ENCODE measurements at regions not wholly inside any gene's neighbourhood (a gene's known extent, or its start where the extent isn't known, plus 50 kb on each side); places are given as distances from the start of the nearest gene placed in this dataset.

- H3K4me1 ChIP-seq (ENCODE audit: control insufficient read depth, extremely low read depth, insufficient read depth, low read length), result no peaks in the 10 kb centered on the region
- dilution Hi-C loops (cut with MboI; ENCODE audit: extremely low pct_ligation_motif_present, low sequenced_read_pairs), result no loop called here
These were observed 261.2 kb upstream of the FSIP2 start for GRCh38 chr2:185477452-185477851.

GRCh38 chr2:185484602-185485001 is 254.0 kb upstream of the FSIP2 start:
- no peak for FAIRE-seq
- POLR2A ChIA-PET, result no interaction called here

More at GRCh38 chr2:185477452-185477851, 261.2 kb upstream of the FSIP2 start:
- H4K20me1 ChIP-seq (replicated peaks; ENCODE audit: control insufficient read depth, extremely low read depth, insufficient read depth, low read length), result no peaks in the 10 kb centered on the region
- no peak overlapping the region for H3K27ac ChIP-seq (ENCODE audit: insufficient read depth, low read depth, low read length)
- H3K79me2 ChIP-seq (ENCODE audit: control insufficient read depth, insufficient read depth, low read length), result no peaks in the 10 kb centered on the region
- H3K4me3 ChIP-seq (replicated peaks in 1 of 3; ENCODE audit: insufficient read depth in 1 of 3, low read depth in 1 of 3, low read length in 3 of 3), result no peak overlapping the region
- no peak overlapping the region for H3K4me2 ChIP-seq (ENCODE audit: insufficient read depth, low read length)
- FAIRE-seq, result no peak
- intact Hi-C loops (cut with micrococcal nuclease), result no loop called here
- DNase-seq (ENCODE audit: low read depth, low spot score), result no peak
- TF ChIP-seq FOS (IDR thresholded peaks at IDR 0.05; ENCODE audit: borderline replicate concordance, insufficient read depth, low read length) (no peak), JUN (IDR thresholded peaks at IDR 0.05; ENCODE audit: borderline replicate concordance, insufficient read depth, insufficient read length, low read depth) (no peak), POLR2A (IDR thresholded peaks at IDR 0.05; ENCODE audit: low read depth, low read length) (no peak), MAX (IDR thresholded peaks at IDR 0.05; ENCODE audit: insufficient read depth, insufficient read length) (no peak), EZH2 (IDR thresholded peaks at IDR 0.05; ENCODE audit: borderline replicate concordance, low read depth, low read length, severe bottlenecking) (no peak), POLR2AphosphoS5 (IDR thresholded peaks at IDR 0.05; ENCODE audit: insufficient read depth, low read depth, low read length) (no peak), GATA2 (IDR thresholded peaks at IDR 0.05; ENCODE audit: insufficient read depth, insufficient read length, low read depth, low read length) (no peak)
- CTCF ChIA-PET, result no interaction called here
- no peak overlapping the region for H2AFZ ChIP-seq (ENCODE audit: low read depth, low read length)
- H3K9me3 ChIP-seq (replicated peaks; ENCODE audit: control insufficient read depth, insufficient read depth, low read length), result peaks cover 1% of the 10 kb centered on the region
- H3K36me3 ChIP-seq (ENCODE audit: control insufficient read depth in 2 of 2, extremely low read depth in 1 of 2, insufficient read depth in 2 of 2, low read length in 2 of 2), result no peaks in the 10 kb centered on the region
- POLR2A ChIA-PET, result no interaction called here
- BruUV-seq (replicated peaks), result no TSS peak
- no peaks in the 10 kb centered on the region for H3K27me3 ChIP-seq (ENCODE audit: control insufficient read depth in 2 of 2, insufficient read depth in 2 of 2, low read length in 2 of 2)
- H3K9ac ChIP-seq (replicated peaks; ENCODE audit: extremely low read depth, insufficient read depth, low read length), result no peak overlapping the region
- H3K9me1 ChIP-seq (replicated peaks; ENCODE audit: control insufficient read depth, extremely low read depth, insufficient read depth, low read length), result no peaks in the 10 kb centered on the region

More at GRCh38 chr2:185484602-185485001, 254.0 kb upstream of the FSIP2 start:
- H3K4me3 ChIP-seq (replicated peaks in 1 of 3; ENCODE audit: insufficient read depth in 1 of 3, low read depth in 1 of 3, low read length in 3 of 3), result no peak overlapping the region
- no peak overlapping the region for H3K9ac ChIP-seq (replicated peaks; ENCODE audit: extremely low read depth, insufficient read depth, low read length)
- no peaks in the 10 kb centered on the region for H3K36me3 ChIP-seq (ENCODE audit: control insufficient read depth in 2 of 2, extremely low read depth in 1 of 2, insufficient read depth in 2 of 2, low read length in 2 of 2)
- H3K4me2 ChIP-seq (ENCODE audit: insufficient read depth, low read length), result no peak overlapping the region
- TF ChIP-seq MAX (IDR thresholded peaks at IDR 0.05; ENCODE audit: insufficient read depth, insufficient read length) (no peak), POLR2AphosphoS5 (IDR thresholded peaks at IDR 0.05; ENCODE audit: insufficient read depth, low read depth, low read length) (no peak), MYC (IDR thresholded peaks at IDR 0.05; ENCODE audit: low read depth, low read length) (no peak), CTCF (IDR thresholded peaks at IDR 0.05; ENCODE audit: extremely low read depth in 1 of 2, insufficient read depth in 1 of 2, low read depth in 1 of 2, low read length in 2 of 2) (no peak), POLR2A (IDR thresholded peaks at IDR 0.05; ENCODE audit: low read depth, low read length) (no peak), FOS (IDR thresholded peaks at IDR 0.05; ENCODE audit: borderline replicate concordance, insufficient read depth, low read length) (no peak), GATA2 (IDR thresholded peaks at IDR 0.05; ENCODE audit: insufficient read depth, insufficient read length, low read depth, low read length) (no peak), EZH2 (IDR thresholded peaks at IDR 0.05; ENCODE audit: borderline replicate concordance, low read depth, low read length, severe bottlenecking) (no peak), JUN (IDR thresholded peaks at IDR 0.05; ENCODE audit: borderline replicate concordance, insufficient read depth, insufficient read length, low read depth) (no peak)
- BruUV-seq (replicated peaks), result no TSS peak
- H3K79me2 ChIP-seq (ENCODE audit: control insufficient read depth, insufficient read depth, low read length), result no peaks in the 10 kb centered on the region
- dilution Hi-C loops (cut with MboI; ENCODE audit: extremely low pct_ligation_motif_present, low sequenced_read_pairs), result no loop called here
- H3K4me1 ChIP-seq (ENCODE audit: control insufficient read depth, extremely low read depth, insufficient read depth, low read length), result no peaks in the 10 kb centered on the region
- no peaks in the 10 kb centered on the region for H3K27me3 ChIP-seq (ENCODE audit: control insufficient read depth in 2 of 2, insufficient read depth in 2 of 2, low read length in 2 of 2)
- CTCF ChIA-PET, result no interaction called here
- no peak overlapping the region for H3K27ac ChIP-seq (ENCODE audit: insufficient read depth, low read depth, low read length)
- DNase-seq (ENCODE audit: low read depth, low spot score), result no peak
- no peak overlapping the region for H2AFZ ChIP-seq (ENCODE audit: low read depth, low read length)
- intact Hi-C loops (cut with micrococcal nuclease), result no loop called here
- no peaks in the 10 kb centered on the region for H3K9me1 ChIP-seq (replicated peaks; ENCODE audit: control insufficient read depth, extremely low read depth, insufficient read depth, low read length)
- H3K9me3 ChIP-seq (replicated peaks; ENCODE audit: control insufficient read depth, insufficient read depth, low read length), result no peaks in the 10 kb centered on the region
- no peaks in the 10 kb centered on the region for H4K20me1 ChIP-seq (replicated peaks; ENCODE audit: control insufficient read depth, extremely low read depth, insufficient read depth, low read length)

Measured in endothelial cell of umbilical vein (primary cell).